ENCODE measurements at regions not wholly inside any gene's neighbourhood (a gene's known extent, or its start where the extent isn't known, plus 50 kb on each side); places are given as distances from the start of the nearest gene placed in this dataset.

- no peak for DNase-seq (ENCODE audit: low read depth)
- no peak overlapping the region for H3K4me3 ChIP-seq (ENCODE audit: control insufficient read depth, low read depth, low read length)
- no peak for TF ChIP-seq CTCF (IDR thresholded peaks at IDR 0.05; ENCODE audit: control insufficient read depth, insufficient read depth, low read depth, low read length, missing control alignments)
These were observed 71.1 kb downstream of the TMEM114 start for GRCh38 chr16:8519179-8519578.

GRCh38 chr16:8517280-8517679, 73.0 kb downstream of the TMEM114 start:
- H3K4me3 ChIP-seq (ENCODE audit: control insufficient read depth, low read depth, low read length), result no peak overlapping the region
- TF ChIP-seq CTCF (IDR thresholded peaks at IDR 0.05; ENCODE audit: control insufficient read depth, insufficient read depth, low read depth, low read length, missing control alignments), result no peak
- no peak for DNase-seq (ENCODE audit: low read depth)

- TF ChIP-seq CTCF (IDR thresholded peaks at IDR 0.05; ENCODE audit: control insufficient read depth, insufficient read depth, low read depth, low read length, missing control alignments), result no peak
- DNase-seq (ENCODE audit: low read depth), result no peak
- H3K4me3 ChIP-seq (ENCODE audit: control insufficient read depth, low read depth, low read length), result no peak overlapping the region
These were observed 73.8 kb downstream of the TMEM114 start for GRCh38 chr16:8516471-8516870.

- no peak for DNase-seq (ENCODE audit: low read depth)
- TF ChIP-seq CTCF (IDR thresholded peaks at IDR 0.05; ENCODE audit: control insufficient read depth, insufficient read depth, low read depth, low read length, missing control alignments), result no peak
- no peak overlapping the region for H3K4me3 ChIP-seq (ENCODE audit: control insufficient read depth, low read depth, low read length)
These were observed 77.2 kb downstream of the TMEM114 start for GRCh38 chr16:8512941-8513624.

GRCh38 chr16:8511464-8511863, 78.8 kb downstream of the TMEM114 start:
- H3K4me3 ChIP-seq (ENCODE audit: control insufficient read depth, low read depth, low read length), result no peak overlapping the region
- TF ChIP-seq CTCF (IDR thresholded peaks at IDR 0.05; ENCODE audit: control insufficient read depth, insufficient read depth, low read depth, low read length, missing control alignments), result no peak
- DNase-seq (ENCODE audit: low read depth), result no peak

GRCh38 chr16:8510160-8510559, 80.2 kb downstream of the TMEM114 start:
- no peak for TF ChIP-seq CTCF (IDR thresholded peaks at IDR 0.05; ENCODE audit: control insufficient read depth, insufficient read depth, low read depth, low read length, missing control alignments)
- DNase-seq (ENCODE audit: low read depth), result no peak
- H3K4me3 ChIP-seq (ENCODE audit: control insufficient read depth, low read depth, low read length), result no peak overlapping the region
